Putamen (tissue), 1 donor: ENCODE measurements at regions not wholly inside any gene's neighbourhood (a gene's known extent, or its start where the extent isn't known, plus 50 kb on each side); places are given as distances from the start of the nearest gene placed in this dataset.

ENCODE experiments used
- DNase-seq: peaks from one replicate; pipeline ENCODE4 v3.0.0-alpha.2; 2016; ENCODE audit warnings: low spot score

GRCh38 chr10:114770009-114770408 is 51.6 kb upstream of the FHIP2A start:
- DNase-seq: no peak

- no peak for DNase-seq
These were observed 50.4 kb upstream of the FHIP2A start for GRCh38 chr10:114771157-114771556.

GRCh38 chr10:114771749-114772148 is 49.8 kb upstream of the FHIP2A start:
- DNase-seq: no peak
